Left ventricle myocardium inferior (tissue), 1 donor: ENCODE measurements at regions not wholly inside any gene's neighbourhood (a gene's known extent, or its start where the extent isn't known, plus 50 kb on each side); places are given as distances from the start of the nearest gene placed in this dataset.
A peak's percentile ranks its signal among the peaks of the same experiment; 100 is the strongest.

Experiments
- DNase-seq: peaks from one replicate; pipeline ENCODE4 v3.0.0-alpha.2; 2020
- H3K27ac ChIP-seq: fragments of 200-600 bp; replicated peaks from 2 replicates; pipeline ENCODE4 v1.8.0; 2021
- H3K27me3 ChIP-seq: fragments of 200-600 bp; 2 replicates; pipeline ENCODE4 v1.8.0; 2021; ENCODE audit warnings: low read depth
- H3K36me3 ChIP-seq: fragments of 200-600 bp; 2 replicates; pipeline ENCODE4 v1.8.0; 2021
- H3K4me1 ChIP-seq: fragments of 200-600 bp; 2 replicates; pipeline ENCODE4 v1.8.0; 2021
- H3K4me3 ChIP-seq: fragments of 200-600 bp; 2 replicates; pipeline ENCODE4 v1.8.0; 2021; ENCODE audit warnings: mild to moderate bottlenecking, moderate library complexity
- H3K9me3 ChIP-seq: fragments of 200-600 bp; replicated peaks from 2 replicates; pipeline ENCODE4 v1.8.0; 2021
- intact Hi-C: fragments of 100-400 bp; cut with micrococcal nuclease; formaldehyde crosslinking; loops from one replicate; pipeline ENCODE4 v1.11.0; 2022
- TF ChIP-seq, protein P1 (sequence below): fragments of 200-600 bp; IDR thresholded peaks from 2 replicates; pipeline ENCODE4 v1.8.0; 2021; ENCODE audit warnings: antibody characterized with exemption, mild to moderate bottlenecking, borderline replicate concordance
- donor health status: DM: no; HTN: yes; CAD: no; lungs with severe emphysema.

DNA sequence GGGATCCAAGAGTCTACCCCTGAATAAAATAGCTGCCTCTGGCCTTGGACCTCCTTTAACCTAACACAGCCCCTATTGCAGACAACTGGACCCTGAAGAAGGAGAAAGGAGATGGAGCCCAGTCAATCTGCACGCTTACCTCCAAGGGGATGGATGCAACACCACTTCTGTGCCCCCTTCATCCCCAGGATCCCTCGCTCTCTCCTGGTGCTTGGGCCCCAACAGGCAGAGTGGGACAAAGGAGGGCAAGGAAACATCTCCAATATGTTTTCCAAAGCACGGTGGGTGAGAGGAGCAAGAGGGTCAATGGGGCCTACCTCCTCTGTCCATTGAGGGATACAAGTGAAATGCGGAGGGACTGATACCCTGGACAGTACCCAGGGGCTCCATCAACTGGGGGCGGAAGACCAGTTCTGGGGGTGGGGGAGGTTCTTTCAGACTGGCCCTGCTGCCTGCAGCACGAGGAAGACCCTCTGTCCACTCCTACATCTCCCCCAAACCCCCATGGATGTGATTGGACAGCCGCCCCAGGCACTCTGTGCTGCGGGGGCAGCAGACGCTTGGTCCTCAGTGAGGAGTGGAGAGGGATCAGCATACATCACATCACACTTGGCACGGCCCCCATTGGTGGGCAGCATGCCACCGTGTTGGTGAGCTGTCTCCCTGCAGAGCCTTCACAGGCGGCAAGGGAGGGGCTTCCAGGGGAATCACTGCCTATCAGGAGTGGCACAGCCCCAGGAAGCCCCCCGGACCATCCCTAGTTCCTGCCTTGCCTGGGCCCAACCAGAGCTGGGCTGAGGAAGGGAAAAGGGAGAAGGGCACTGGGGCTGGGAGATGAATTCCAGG lies 70.6 kb downstream of the MRPL14 start:
- intact Hi-C loops = no loop called here
- TF ChIP-seq, protein P1, sequence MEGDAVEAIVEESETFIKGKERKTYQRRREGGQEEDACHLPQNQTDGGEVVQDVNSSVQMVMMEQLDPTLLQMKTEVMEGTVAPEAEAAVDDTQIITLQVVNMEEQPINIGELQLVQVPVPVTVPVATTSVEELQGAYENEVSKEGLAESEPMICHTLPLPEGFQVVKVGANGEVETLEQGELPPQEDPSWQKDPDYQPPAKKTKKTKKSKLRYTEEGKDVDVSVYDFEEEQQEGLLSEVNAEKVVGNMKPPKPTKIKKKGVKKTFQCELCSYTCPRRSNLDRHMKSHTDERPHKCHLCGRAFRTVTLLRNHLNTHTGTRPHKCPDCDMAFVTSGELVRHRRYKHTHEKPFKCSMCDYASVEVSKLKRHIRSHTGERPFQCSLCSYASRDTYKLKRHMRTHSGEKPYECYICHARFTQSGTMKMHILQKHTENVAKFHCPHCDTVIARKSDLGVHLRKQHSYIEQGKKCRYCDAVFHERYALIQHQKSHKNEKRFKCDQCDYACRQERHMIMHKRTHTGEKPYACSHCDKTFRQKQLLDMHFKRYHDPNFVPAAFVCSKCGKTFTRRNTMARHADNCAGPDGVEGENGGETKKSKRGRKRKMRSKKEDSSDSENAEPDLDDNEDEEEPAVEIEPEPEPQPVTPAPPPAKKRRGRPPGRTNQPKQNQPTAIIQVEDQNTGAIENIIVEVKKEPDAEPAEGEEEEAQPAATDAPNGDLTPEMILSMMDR = no peak
- Histone ChIP-seq H3K9me3 (no peaks in the 10 kb centered on the region), H3K36me3 (no peaks in the 10 kb centered on the region), H3K4me1 (peaks cover 73% of the 10 kb centered on the region), H3K27me3 (no peaks in the 10 kb centered on the region), H3K27ac (peak overlapping the region; percentile 89), H3K4me3 (no peak overlapping the region)
- DNase-seq = peak; percentile 72

DNA sequence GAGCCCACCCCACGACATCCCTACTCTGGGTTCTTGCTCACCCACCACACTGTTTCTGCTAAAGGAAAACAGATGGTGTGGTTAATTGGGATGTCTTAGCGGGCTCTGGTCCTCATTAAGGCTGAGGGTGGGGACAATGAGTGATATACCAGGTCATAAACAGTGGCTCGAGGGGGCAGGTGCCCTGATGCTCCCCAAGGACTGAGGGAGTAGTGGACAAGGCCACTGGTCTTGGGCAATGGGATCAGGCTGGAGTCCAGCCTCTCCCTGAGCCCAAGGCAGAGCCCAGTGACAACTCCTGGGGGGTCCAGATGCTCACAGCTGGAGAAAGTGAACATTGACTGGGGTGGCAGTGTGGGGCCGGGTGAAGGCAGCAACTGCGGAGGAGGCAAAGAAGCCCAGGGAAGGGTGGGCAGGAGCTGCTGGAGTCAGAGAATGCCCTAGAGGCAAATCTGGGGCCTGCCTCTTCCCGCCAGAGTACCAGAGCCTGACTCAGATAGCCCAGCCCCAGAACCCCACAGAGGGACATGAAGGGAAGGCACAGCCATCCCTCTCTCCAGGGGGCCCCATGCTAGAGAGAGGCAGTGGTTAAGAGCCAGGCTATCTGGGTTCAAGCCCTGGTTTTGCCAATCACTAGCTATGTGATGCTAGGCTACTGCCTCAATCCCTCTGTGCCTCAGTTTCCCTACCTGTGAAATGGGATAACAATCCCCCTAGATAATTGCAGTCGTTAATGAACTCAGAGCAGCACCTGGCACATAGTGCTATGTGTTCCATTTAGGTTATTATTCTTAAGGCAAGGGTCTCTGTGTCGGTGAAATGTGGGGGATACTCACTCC lies 72.3 kb downstream of the MRPL14 start:
- DNase-seq = no peak
- TF ChIP-seq, protein P1 = no peak
- intact Hi-C loops = no loop called here

DNA sequence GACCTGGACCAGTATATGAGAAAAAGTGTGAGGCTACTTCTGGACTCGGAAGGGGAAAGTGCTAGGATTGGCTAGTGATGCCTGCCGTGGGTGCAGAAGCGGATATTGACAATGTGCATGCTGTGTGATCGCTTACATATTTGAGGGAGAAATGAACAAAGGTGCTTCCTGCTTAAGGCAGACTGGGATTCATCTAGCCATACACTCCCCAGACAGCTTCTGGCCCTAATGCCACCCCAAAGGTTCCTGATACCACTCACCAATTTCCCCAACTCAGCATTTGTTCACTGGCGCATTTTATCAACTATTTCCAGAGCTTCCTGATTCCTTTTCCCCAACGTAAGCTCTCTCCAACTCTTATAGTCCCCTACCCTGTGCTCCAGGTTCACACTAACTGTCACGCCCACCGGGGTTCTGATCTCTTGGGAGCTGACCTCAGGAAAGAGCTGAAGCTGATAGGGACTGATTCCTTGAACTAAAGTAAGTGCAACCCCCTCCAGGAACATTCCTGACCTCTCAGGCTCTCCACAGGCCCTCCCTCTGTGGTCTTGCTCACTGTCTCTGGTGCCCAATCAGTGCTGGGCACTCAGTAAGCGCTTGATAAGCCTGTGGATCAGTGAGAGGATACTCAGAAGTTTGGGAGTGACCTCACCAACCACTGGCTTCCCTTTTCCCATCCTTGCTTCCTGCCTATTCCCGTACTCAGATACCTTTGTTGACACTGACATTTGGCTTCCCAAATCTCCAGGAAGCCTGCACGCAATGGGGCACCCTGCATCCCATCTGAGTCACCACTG lies 73.3 kb downstream of the MRPL14 start:
- H3K27me3 ChIP-seq = no peaks in the 10 kb centered on the region
- no peak overlapping the region for H3K4me3 ChIP-seq
- no peak for DNase-seq
- TF ChIP-seq, protein P1 = no peak
- H3K9me3 ChIP-seq = no peaks in the 10 kb centered on the region
- no peaks in the 10 kb centered on the region for H3K36me3 ChIP-seq
- H3K4me1 ChIP-seq = peaks cover 73% of the 10 kb centered on the region
- intact Hi-C loops = no loop called here
- no peak overlapping the region for H3K27ac ChIP-seq

More for the DNA sequence above, 72.3 kb downstream of the MRPL14 start:
- no peak overlapping the region for H3K27ac ChIP-seq
- no peaks in the 10 kb centered on the region for H3K36me3 ChIP-seq
- no peaks in the 10 kb centered on the region for H3K9me3 ChIP-seq
- H3K4me3 ChIP-seq = no peak overlapping the region
- peaks cover 73% of the 10 kb centered on the region for H3K4me1 ChIP-seq
- H3K27me3 ChIP-seq = no peaks in the 10 kb centered on the region

DNA sequence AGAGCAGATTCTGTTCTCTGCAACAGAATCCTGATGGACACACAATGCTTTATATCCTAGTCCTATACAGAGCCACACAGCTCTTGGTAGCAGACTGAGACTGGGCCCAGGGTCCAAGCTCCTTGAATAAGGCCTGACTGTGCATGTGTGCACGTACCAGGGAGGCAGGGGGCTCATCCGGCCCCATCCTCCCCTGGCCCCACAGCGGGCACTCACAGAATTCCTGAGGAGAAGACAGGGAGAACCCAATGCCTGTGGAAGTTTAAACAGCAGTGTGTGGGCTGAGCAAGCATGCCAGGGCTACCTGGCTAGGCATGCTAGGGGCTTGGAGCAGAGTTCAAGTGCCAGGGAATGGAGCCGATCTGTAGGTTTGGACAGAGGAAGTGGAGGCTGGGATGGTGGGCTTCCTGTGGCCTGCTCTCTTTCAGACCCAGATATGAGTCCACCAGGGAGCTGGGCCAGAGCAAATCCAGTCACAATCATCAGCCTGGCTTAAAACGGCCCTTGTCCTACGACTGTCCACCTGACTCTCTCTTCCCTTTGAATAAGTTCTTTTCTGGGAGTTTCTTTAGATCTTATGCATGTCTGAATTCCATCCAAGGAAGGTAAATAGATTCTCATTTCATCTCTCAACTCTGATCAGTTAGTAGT lies 74.0 kb downstream of the MRPL14 start:
- no peaks in the 10 kb centered on the region for H3K36me3 ChIP-seq
- intact Hi-C loops = no loop called here
- TF ChIP-seq, protein P1 = no peak
- peak overlapping the region; percentile 67 for H3K27ac ChIP-seq
- H3K4me3 ChIP-seq = no peak overlapping the region
- no peaks in the 10 kb centered on the region for H3K27me3 ChIP-seq
- H3K9me3 ChIP-seq = no peaks in the 10 kb centered on the region
- H3K4me1 ChIP-seq = peaks cover 73% of the 10 kb centered on the region
- no peak for DNase-seq
